Heart right ventricle (tissue), 16 donors: ENCODE measurements at regions not wholly inside any gene's neighbourhood (a gene's known extent, or its start where the extent isn't known, plus 50 kb on each side); places are given as distances from the start of the nearest gene placed in this dataset.

Source experiments
- ATAC-seq, 8 donors: fragments of 200-7000 bp; cut with Tn5 transposase; one replicate each; pipeline ENCODE4 v1.9.1; 2020; ENCODE audit warnings: mild to moderate bottlenecking in 8 of 8, moderate library complexity in 8 of 8, moderate number of reproducible peaks in 1 of 8
- DNase-seq, 2 donors: peaks; one replicate each; pipeline ENCODE4 v3.0.0-alpha.2; 2020
- H3K27ac ChIP-seq, 10 donors: fragments of 200-600 bp; sonication (generic) in 2 of 10; one replicate each; pipeline versions ENCODE4 v1.5.0 to v1.8.0; 2020 to 2022; ENCODE audit warnings: mild to moderate bottlenecking in 3 of 10
- H3K27me3 ChIP-seq, 7 donors: fragments of 200-600 bp; one replicate each; pipeline ENCODE4 v1.8.0; 2021 to 2022; ENCODE audit warnings: mild to moderate bottlenecking in 2 of 7
- H3K36me3 ChIP-seq, 9 donors: fragments of 200-600 bp; sonication (generic) in 1 of 9; one replicate each; pipeline versions ENCODE4 v1.5.0 to v1.8.0; 2020 to 2022; ENCODE audit warnings: mild to moderate bottlenecking in 2 of 9
- H3K4me1 ChIP-seq, 9 donors: fragments of 200-600 bp; sonication (generic) in 1 of 9; one replicate each; pipeline versions ENCODE4 v1.5.0 to v1.8.0; 2020 to 2022; ENCODE audit warnings: mild to moderate bottlenecking in 4 of 9
- H3K4me3 ChIP-seq, 10 donors: fragments of 200-600 bp; sonication (generic) in 2 of 10; one replicate each; pipeline versions ENCODE4 v1.5.0 to v1.8.0; 2020 to 2022; ENCODE audit warnings: mild to moderate bottlenecking in 7 of 10, moderate library complexity in 2 of 10
- H3K9me3 ChIP-seq, 11 donors: fragments of 200-600 bp in 10 of 11; sonication (generic) in 2 of 11; one replicate each; pipeline versions ENCODE4 v1.5.0 to v1.8.0; 2013 to 2022; ENCODE audit warnings: mild to moderate bottlenecking in 2 of 11, control low read depth in 1 of 11, moderate library complexity in 1 of 11
- WGBS, 2 donors: extraction: QIAGEN DNeasy Blood & Tissue Kit; methylation state at CpG; one replicate each; pipeline ENCODE4 v1.1.7; 2013; ENCODE audit warnings: inconsistent platforms in 1 of 2; 5-methylcytosine and 5-hydroxymethylcytosine counted together
- intact Hi-C, 10 donors: fragments of 100-400 bp; cut with DNase I; formaldehyde crosslinking; loops; one replicate each; pipeline versions ENCODE4 v1.11.1 to v1.14.2; 2022
- TF ChIP-seq, protein P1 (sequence below), 9 donors: fragments of 200-600 bp; sonication (generic) in 2 of 9; IDR thresholded peaks; one replicate each; pipeline versions ENCODE4 v1.5.0 to v1.8.0; 2021 to 2022; ENCODE audit warnings: antibody characterized with exemption in 9 of 9, mild to moderate bottlenecking in 5 of 9, moderate library complexity in 1 of 9
- donor health status: Arrhythmogenic right ventricular cardiomyopathy.
- donor health status: ischemic (EF 13 %, LVEDD 7.1; RV severe dilation, severe dysfunction).
- donor health status: healthy with polysubstance abuse.
- donor health status: DM: no; HTN: yes; CAD: no.
- donor health status: DM: no; HTN: no; CAD: no.
- donor health status: ischemic (EF 25% LVEDD 6.9; RV normal size, moderate dysfunction).
- donor health status: ischemic (EF 25% LVEDD 5.7; RV mildly dilated, moderate dysfunction).
- donor health status: healthy.
- donor health status: DM: yes; HTN: yes; CAD: no.
- donor health status: Ischemic cardiomyopathy.
- donor health status: ischemic (EF 35%, LVEDD 5.7; RV mildly dilated, moderate dysfunction).
- donor health status: nonischemic (EF 11% LVEDD 7.7; RV severe dilation, severe dysfunction).
- donor health status: DM: yes; HTN: yes; CAD: no.
- donor health status: PGD.
- donor health status: ischemic (EF 29% LVEDD 5.4; RV normal size, mild dysfunction).
- donor health status: nonischemic (EF 23%, LVEDD 6.1; RV moderate dilation, normal function).

GRCh38 chr3:102571720-102572384, 137.0 kb downstream of the ZPLD1 start:
- intact Hi-C loops = no loop called here
- WGBS, 2 donors = 79 to 84% methylated on average over 2 of the region's 2 CpGs
- Histone ChIP-seq H3K4me1 (no peaks in the 10 kb centered on the region), H3K4me3 (no peak overlapping the region), H3K27ac (no peak overlapping the region), H3K36me3 (no peaks in the 10 kb centered on the region), H3K9me3 (no peaks in the 10 kb centered on the region), H3K27me3 (no peaks in the 10 kb centered on the region)
- no peak for ATAC-seq
- TF ChIP-seq, protein P1, sequence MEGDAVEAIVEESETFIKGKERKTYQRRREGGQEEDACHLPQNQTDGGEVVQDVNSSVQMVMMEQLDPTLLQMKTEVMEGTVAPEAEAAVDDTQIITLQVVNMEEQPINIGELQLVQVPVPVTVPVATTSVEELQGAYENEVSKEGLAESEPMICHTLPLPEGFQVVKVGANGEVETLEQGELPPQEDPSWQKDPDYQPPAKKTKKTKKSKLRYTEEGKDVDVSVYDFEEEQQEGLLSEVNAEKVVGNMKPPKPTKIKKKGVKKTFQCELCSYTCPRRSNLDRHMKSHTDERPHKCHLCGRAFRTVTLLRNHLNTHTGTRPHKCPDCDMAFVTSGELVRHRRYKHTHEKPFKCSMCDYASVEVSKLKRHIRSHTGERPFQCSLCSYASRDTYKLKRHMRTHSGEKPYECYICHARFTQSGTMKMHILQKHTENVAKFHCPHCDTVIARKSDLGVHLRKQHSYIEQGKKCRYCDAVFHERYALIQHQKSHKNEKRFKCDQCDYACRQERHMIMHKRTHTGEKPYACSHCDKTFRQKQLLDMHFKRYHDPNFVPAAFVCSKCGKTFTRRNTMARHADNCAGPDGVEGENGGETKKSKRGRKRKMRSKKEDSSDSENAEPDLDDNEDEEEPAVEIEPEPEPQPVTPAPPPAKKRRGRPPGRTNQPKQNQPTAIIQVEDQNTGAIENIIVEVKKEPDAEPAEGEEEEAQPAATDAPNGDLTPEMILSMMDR (IDR thresholded peaks at IDR 0.05) = no peak
- DNase-seq = no peak

- no peaks in the 10 kb centered on the region for H3K36me3 ChIP-seq
- DNase-seq (no peak), ATAC-seq (no peak)
- H3K4me1 ChIP-seq = no peaks in the 10 kb centered on the region
- 75 to 78% methylated on average over 3 of the region's 3 CpGs for WGBS, 2 donors
- no peak overlapping the region for H3K4me3 ChIP-seq
- no peaks in the 10 kb centered on the region for H3K9me3 ChIP-seq
- intact Hi-C loops = no loop called here
- H3K27me3 ChIP-seq = no peaks in the 10 kb centered on the region
- TF ChIP-seq, protein P1 (IDR thresholded peaks at IDR 0.05) = no peak
- H3K27ac ChIP-seq = no peak overlapping the region
Observed at GRCh38 chr3:102573483-102574028, 138.7 kb downstream of the ZPLD1 start.

GRCh38 chr3:102574355-102574754, 139.5 kb downstream of the ZPLD1 start:
- no peak for ATAC-seq
- DNase-seq = no peak
- no peaks in the 10 kb centered on the region for H3K36me3 ChIP-seq
- no peaks in the 10 kb centered on the region for H3K9me3 ChIP-seq
- TF ChIP-seq, protein P1 (IDR thresholded peaks at IDR 0.05) = no peak
- no peaks in the 10 kb centered on the region for H3K27me3 ChIP-seq
- WGBS, 2 donors = 68 to 82% methylated on average over 6 of the region's 6 CpGs
- no peaks in the 10 kb centered on the region for H3K4me1 ChIP-seq
- no peak overlapping the region for H3K27ac ChIP-seq
- intact Hi-C loops = no loop called here
- no peak overlapping the region for H3K4me3 ChIP-seq

GRCh38 chr3:102576651-102577050, 141.8 kb downstream of the ZPLD1 start:
- WGBS, 2 donors = 55 to 70% methylated on average over 1 of the region's 1 CpG
- DNase-seq (no peak), ATAC-seq (no peak)

More at GRCh38 chr3:102576651-102577050, 141.8 kb downstream of the ZPLD1 start:
- Histone ChIP-seq H3K9me3 (no peaks in the 10 kb centered on the region), H3K4me3 (no peak overlapping the region), H3K4me1 (no peaks in the 10 kb centered on the region), H3K36me3 (no peaks in the 10 kb centered on the region), H3K27me3 (no peaks in the 10 kb centered on the region), H3K27ac (no peak overlapping the region)
- TF ChIP-seq, protein P1 (IDR thresholded peaks at IDR 0.05) = no peak
- intact Hi-C loops = no loop called here
